COLO668 (cell line): ENCODE measurements at regions not wholly inside any gene's neighbourhood (a gene's known extent, or its start where the extent isn't known, plus 50 kb on each side); places are given as distances from the start of the nearest gene placed in this dataset.
"Not testable (repeated sequence)": the region's sequence is repeated elsewhere in the genome, so short reads cannot be mapped to it uniquely, and the experiment has no call there.

Experiments
- DNase-seq: peaks from one replicate; lab custom pipeline; 2025; ENCODE audit not compliant: unreplicated experiment; lab: John Stamatoyannopoulos, UW

DNA sequence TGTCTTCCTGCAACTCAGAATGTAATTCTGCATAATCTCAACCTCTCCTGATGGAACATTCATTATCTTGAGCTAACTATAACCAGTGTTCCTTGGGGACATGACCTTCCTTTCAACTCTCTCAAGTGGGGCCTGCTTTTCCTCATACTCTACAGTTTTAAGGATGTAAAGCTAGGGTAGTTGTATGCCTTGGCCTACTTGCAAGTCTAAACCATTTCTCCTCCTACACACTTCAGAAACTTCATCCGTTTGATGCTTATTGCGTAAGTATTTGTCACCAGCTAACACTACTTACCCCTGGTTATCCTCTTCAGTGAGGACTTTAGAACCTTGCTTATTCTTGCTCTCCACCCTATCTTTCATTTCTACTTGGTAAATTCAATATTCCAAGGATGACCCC is 548.9 kb downstream of the HINT1 start:
- DNase-seq = no peak

DNA sequence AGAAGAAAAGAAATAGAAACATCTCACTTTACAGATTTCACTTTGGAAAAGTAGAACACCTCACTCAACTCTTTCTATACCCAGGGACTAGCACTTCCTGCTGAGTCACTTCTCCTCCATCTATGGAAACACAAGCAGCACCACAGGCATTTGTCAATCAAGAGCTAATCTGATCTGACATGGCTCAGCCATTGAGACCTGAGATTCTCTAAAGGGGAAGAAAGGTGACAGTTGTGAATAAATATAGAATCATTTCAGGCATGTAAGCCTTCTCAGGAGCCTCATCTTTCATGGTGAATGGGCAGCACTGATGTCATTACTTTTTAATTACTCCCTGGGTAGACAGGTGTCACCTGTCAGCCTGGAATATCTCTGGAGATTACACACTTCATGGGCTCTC is 559.8 kb downstream of the HINT1 start:
- DNase-seq = no peak

DNA sequence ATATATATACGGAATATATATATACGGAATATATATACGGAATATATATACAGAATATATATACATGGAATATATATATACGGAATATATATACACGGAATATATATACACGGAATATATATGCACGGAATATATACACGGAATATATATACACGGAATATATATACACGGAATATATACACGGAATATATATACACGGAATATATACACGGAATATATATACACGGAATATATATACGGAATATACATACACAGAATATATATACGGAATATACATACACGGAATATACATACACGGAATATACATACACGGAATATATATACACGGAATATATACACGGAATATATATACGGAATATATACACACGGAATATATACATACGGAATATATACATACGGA is 568.4 kb downstream of the HINT1 start:
- not testable (repeated sequence) for DNase-seq

DNA sequence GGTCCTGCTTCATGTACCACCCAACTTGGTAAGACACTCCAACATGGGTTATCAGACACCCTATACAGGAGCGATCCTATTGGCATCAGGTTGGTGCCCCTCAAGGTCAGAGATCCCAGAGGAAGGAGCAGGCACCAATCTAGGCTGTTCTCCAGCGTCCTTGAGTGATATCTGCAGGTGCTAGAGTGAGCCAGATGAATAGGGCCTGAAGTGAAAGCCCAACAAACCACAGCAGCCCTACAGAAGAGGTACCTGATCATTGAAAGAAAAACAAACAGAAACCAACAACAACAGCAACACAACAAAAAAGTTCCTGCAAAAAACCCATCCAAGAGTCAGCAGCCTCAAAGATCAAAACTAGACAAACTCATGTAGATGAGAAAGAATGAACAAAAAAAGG is 584.8 kb downstream of the HINT1 start:
- no peak for DNase-seq

DNA sequence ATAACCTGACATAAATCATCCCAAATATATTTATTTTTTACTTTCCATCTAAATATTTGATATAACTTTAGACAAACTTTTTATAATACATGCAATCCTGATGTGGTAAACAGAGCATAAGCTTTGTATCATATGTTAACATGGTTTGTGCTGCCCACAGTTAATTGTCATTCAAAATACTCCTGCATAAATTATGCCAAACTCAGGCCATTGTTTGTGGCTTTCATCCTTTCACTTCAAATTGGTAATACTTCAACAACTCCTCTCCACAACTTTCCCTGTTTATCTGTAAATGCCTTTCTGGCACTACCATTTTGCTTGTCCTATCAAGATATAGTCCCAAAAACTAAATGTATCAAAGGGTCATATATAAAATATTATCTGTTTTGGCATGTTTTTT is 586.7 kb downstream of the HINT1 start:
- DNase-seq = no peak

DNA sequence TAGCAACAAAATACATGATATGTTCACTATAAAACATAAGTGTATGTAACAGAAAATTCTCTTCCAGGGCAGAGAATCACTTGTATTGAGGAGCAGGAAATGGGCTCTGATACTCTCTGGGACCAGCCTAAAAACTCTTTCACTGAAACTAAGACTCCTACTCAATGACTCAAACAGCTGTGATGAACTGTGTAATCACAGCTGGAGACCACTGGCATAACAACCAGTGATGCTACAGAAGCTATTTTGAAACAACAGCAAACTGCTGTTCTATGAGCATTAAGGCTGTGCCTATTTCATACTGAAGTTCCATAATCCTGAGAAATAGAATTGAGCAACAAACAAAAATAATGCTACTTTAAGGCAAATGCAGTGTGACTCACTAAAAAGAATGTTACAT is 594.0 kb downstream of the HINT1 start:
- no peak for DNase-seq

DNA sequence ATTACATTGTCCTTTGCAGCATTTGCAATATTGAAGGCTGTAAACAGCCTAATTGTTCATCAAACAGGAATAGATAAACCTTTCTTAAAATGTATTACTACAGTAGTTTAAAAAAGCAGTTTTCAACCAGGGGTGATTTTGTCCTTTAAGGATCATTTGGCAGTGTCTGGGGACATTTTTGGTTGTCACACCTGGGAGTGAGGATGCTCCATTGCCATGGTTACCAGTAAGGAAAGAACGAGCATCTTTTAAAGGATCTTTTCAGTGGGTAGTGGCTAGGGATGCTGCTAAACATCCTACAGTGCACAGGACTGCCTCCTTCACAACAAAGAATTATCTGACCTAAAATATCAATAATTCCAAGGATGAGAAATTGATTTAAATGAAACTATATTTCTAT is 596.3 kb downstream of the HINT1 start:
- no peak for DNase-seq

DNA sequence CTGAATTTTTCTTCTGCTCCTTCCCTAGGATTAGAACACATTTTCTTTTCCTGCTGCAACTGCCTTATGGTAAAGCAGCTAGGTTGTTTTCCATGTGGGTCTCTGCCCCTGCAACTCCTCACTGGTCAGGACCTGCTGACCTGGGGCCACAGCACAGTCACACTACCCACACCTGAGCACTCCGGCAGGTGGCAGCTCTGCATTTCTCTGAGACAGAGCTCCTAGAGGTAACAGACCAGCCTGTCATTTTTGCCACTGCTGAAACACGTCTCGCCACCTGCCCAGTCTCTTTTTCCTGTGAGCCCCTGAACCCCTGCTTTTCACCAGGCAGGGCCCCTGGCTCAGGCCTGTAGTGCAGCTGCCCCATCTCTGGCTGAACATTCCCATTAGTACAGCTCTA is 609.6 kb downstream of the HINT1 start:
- no peak for DNase-seq

DNA sequence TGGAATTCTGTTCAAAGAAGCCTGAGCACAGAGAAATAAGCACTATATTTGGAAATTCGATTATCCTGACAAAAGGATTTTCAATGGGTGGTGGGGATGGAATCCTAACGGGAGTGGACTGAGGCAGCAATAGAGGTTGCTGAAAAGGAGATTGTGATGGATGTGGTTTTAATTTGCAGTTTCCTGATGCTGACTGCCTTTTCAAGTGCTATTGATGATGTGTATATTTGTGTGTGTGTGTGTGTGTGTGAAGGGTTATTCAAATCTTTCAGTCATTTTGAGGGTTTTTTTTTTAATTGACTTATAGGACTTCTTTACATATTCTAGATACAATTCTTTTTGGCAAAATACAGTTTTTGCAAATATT is 614.5 kb downstream of the HINT1 start:
- no peak for DNase-seq

DNA sequence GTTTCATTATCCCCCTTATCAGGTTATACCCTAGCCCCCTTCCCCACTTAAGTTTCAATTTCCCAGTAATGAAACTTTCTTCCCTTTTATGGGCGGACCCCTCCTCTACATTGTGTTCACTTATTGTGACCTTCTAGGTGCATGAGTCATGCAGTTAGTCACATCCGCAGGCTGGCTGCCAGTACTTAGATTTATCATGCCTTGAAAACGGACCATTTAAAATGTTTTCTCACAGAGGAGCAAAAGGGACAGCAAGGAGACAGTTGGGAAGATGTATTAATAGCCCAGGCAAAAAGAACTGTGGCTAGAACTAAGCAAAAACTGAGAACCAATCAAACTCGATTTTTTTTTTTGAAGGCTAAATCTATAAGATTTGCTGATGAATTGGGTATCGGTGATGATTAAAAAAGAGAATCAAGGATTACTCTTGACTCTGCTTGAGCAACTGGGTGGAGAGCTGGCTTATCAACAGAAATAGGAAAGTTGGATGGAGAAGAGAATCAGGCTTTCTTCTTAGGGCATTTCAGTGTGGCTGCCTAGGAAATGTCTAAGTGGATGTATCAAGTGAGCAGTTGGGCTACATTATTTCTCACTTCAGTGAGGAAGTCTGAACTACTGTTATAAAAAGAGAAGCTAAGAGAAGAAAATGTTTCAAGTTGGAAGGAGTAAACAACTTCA is 615.0 kb downstream of the HINT1 start:
- no peak for DNase-seq

DNA sequence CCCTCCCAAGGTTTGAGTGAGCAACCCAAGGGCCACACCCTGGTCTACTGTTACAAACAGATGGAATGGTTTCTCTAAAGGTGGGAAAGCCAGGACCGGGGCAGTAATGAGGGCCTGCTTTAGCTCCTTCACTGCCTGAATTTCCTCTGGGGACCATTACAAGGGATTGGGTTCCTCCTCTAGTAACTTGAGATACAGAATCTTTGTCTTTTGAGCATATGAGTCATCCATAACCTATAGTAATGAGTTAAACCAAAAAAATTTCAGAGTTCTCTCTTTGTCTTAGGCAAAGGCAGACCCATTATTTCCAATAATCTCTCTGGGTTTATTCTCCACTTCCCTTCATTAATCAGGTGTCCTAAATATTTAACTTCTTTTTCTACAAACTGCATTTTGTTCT is 618.8 kb downstream of the HINT1 start:
- no peak for DNase-seq

DNA sequence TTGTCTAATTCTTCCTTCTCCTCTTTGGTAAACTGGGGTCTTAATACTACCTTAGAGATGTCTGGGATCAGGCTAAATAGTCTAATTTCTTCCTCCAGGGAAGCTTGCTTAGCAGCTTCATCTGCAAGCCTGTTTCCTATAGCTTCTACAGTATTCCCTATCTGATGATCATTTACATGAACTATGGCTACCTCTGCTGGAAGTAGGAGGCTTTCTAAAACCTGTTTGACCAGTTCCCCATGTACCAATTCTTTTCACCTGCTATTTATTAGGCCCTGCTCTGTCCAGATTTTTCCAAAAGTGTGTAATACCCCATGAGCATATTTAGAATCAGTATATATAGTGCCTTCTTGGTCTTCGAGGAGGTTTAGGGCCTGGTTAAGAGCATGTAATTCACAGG is 619.8 kb downstream of the HINT1 start:
- DNase-seq = no peak

DNA sequence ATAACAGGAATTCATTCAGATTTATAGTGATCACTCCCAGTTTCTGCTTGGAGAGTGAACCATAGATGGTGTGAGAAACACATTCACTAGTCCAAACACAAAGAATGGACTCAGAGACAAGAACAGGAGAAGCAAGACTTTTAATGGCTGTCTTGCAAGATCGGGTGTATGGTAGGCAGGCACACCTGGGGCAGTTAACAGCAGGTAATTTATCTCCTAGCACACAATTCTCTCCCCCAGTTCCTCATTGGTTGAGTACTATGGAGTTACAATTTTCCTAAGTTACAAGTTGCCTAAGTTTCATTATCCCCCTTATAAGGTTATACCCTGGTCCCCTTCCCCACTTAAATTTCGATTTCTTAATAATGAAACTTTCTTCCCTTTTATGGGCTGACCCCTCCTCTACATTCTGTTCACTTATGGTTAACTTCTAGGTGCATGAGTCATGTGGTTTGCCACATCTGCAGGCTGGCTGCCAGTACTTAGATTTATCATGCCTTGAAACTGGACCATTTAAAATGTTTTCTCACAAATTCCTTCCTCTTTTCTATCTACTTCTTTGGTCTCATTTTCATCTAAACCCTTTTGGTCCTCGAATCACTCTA is 623.3 kb downstream of the HINT1 start:
- DNase-seq = no peak

DNA sequence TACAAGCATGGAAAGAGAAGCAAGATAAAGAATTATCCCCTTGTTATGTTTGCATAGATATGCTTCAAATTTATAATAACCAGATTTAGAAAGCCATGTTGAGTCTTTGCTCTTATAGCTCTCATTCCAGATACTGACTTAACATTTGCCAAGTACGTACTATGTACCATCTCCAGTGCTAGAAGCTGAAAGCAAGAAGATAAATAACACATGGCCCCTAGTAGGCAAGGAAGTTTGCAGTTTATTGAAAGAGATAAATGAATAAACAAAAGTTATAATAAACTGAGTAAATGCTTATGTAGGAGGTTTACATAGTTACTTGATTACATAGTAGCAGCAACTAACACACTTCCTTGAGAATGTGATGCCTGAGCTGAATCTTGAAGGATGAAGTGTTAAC is 628.4 kb downstream of the HINT1 start:
- DNase-seq = no peak

DNA sequence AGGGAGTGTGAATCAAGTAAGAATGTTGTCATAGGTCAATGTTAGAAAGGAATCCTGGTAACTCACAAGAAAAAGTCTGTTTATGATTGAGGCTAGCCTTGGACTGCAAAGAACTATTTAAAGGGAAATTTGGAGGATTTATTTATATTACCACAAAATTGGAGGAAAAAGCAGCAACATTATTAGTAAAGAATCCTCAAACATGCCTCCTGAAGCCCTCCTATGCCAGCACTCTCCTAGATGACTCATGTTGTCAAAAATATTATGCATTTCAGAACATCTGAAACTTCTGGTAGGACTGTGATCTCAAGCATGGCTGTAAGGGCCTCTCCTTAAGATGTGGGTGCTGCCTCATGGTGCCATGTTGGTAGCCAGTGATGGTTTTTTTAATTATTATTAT is 628.5 kb downstream of the CHSY3 start:
- DNase-seq = no peak

DNA sequence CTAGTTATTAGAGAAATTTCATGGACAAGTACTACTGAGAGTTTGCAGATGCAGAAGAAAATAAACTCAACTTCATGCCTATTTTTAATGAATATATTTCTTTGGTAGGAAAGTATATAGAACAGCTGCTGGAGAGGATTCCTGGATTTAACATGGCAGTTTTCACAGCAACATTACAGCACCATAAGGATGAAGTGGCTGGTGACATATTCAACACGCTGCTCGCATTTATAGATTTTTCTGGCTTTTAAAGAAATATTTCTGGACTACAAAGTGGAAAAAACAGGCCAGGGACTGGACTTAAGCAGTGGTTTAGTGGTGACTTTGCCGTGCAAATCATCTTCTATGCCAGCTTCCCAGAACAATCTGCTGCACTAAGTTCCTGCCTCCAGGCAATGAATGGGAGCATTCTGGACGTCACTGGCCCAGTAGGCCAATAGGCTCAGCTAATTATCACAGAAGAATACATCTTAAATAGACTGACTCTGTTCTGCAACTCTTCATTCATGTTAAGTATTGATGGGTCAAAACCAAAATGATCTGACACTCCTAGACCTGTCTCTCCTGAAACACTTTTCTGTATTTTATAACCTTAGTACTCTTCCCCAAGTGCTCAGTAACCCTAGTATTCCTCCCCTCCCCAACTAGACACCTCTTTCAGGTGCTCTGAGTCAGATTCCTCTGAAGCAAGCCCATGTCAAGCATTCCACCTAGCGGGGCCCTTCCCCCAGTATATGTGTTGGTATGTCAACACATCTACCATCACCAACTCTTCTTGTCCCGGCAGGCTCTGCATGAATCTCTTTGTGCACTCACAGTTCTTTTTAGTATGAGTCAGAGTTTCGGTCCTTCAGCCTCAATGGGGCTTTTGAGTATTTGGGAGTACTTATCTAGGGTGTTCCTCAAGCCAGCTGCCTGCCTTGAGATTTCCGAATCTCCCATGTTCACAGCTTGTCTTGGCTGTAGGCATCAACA is 625.5 kb downstream of the CHSY3 start:
- DNase-seq = no peak

DNA sequence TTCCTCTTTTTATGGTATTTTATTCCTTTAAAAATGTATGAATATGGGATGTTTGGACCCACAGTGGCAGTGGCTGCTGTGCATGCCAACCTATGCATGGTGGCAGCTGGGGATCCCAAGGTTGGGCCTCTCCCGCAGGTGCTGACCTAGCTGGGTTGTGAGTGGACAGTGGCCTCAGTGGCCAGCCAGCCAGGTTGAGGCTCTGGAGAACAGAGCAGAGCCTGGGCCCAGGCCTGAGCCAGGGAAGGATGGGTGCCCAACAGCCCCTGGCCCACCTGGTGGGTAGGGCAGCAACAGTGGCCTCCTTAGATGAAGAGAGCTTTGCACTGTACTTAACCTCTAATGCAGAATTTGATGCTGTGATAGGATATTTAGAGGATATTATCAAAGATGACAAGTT is 624.8 kb downstream of the CHSY3 start:
- DNase-seq = no peak

DNA sequence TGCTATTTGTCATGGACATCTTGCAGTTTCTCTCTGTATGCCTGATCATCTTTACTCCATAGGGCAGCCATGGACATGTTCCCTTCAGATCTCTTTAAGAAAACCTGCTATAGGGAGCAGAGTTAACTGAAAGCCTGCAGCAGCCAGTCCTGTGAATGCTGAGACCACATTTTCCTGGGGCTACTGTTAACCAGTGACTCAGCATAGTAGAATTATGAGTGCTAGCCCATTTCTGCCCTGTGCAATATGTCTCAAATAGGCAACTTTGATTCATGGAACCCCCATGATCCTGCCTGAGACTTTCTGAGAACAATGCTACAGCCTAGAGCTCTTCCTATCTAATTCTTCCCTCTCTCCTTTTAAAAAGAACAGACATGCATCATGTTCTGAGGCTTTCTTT is 624.2 kb downstream of the CHSY3 start:
- no peak for DNase-seq

DNA sequence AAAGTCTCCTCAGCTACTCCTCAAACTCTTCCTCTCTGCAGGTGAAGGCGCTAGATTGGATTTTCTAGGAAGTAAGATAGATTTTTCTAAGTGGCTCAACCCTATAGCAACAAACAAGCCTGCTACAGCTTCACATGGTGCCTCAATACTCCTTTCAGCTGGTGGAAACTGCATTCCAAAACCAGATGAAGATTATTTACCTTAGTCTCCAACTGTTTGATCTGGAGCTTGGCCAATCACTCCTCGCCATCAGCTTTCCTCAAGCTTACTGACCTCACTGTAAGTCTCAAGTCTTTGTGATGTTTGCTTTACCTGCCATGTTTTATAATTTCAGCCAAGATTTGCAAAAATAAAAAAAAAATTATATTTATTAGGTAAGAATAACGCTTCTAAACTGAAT is 622.4 kb downstream of the CHSY3 start:
- DNase-seq = no peak

DNA sequence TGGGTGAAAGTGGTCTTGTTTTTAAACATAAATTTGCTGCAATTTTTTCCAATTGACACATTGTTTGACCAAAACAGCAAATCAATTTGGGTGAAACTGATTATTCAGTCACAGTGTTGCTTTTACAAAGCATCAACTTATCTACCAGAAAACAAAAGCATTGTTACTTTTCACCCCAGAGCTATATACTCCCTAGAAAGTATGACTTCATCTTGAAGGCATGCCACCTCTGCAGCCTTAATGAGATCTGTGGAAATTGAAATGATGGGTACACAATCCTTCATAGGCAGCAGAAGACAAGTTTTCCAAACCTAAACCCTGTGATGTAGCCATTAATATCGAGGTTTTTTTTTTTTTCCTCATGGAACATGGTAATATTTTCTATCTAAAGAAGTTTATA is 615.9 kb downstream of the CHSY3 start:
- no peak for DNase-seq

DNA sequence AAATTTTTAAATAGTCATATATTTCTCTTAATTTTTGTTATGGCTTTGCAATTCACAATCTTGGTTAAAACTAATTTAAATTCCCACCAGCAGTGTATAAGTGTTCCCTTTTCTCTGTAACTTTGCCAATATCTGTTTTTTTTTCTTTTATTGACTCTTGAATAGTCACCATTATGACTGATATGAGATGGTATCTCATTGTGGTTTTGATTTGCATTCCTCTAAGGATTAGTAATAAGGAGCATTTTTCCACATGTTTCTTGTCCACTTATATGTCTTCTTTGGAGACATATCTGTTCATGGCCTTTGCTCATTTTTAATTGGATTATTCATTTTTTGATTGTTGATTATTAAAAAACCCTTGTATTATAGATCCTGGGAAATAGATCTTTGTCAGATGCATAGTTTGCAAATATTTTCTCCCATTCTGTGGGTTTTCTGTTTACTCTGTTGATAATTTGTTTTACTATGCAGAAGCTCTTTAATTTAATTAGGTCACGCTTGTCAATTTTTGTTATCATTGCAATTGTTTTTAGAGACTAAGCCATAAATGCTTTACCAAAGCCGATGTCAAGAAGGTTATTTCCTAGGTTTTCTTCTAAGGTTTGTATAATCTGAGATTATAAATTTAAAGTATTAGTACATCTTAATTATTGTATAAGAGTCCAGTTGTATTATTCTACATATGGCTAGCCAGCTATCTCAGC is 610.9 kb downstream of the CHSY3 start:
- DNase-seq = no peak

DNA sequence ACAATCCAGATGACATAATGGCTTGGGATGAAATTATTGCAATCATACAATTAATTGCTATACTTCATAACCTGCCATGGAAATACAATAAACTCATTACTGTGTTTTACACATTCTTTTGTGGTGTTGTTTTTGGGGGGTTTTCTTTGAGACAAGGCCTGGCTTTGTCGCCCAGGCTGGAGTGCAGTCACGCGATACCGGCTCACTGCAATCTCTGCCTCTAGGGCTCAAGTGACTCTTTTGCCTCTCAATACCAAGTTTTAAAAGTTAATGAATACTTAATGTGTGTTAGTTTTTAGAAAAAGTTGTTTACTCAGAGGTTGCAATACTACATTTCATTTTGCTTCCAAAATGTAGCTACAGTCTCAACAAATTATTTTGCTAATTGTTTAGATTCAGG is 598.4 kb downstream of the CHSY3 start:
- DNase-seq = no peak
